ENCODE measurements at regions not wholly inside any gene's neighbourhood (a gene's known extent, or its start where the extent isn't known, plus 50 kb on each side); places are given as distances from the start of the nearest gene placed in this dataset.

- Histone ChIP-seq H2AFZ (ENCODE audit: low read length) (no peak overlapping the region), H3K4me1 (ENCODE audit: insufficient read depth, low read length) (no peaks in the 10 kb centered on the region), H3K9me3 (ENCODE audit: control insufficient read depth, low read depth, low read length) (no peaks in the 10 kb centered on the region), H3K27ac (ENCODE audit: insufficient read length, low read depth, low read length) (no peak overlapping the region), H3K23ac (ENCODE audit: insufficient read length, low read depth, low read length) (no peak overlapping the region), H3K23me2 (ENCODE audit: insufficient read length, low read depth, low read length, poor library complexity, severe bottlenecking) (no peaks in the 10 kb centered on the region), H3K56ac (ENCODE audit: insufficient read length, low read depth, low read length) (no peak overlapping the region), H4K5ac (ENCODE audit: insufficient read length, low read depth, low read length) (no peak overlapping the region), H2BK20ac (ENCODE audit: low read depth, low read length, poor library complexity, severe bottlenecking) (no peak overlapping the region), H3K14ac (ENCODE audit: insufficient read depth, low read length) (no peak overlapping the region), H3K4me2 (ENCODE audit: insufficient read depth, insufficient read length, low read length) (no peak overlapping the region), H3K79me1 (ENCODE audit: insufficient read depth, low read depth, low read length, poor library complexity, severe bottlenecking) (no peaks in the 10 kb centered on the region), H3K27me3 (ENCODE audit: insufficient read depth, low read length) (no peaks in the 10 kb centered on the region), H4K8ac (replicated peaks; ENCODE audit: insufficient read length, low read depth, low read length) (no peak overlapping the region), H2BK5ac (ENCODE audit: insufficient read length, low read length) (no peak overlapping the region), H2BK120ac (ENCODE audit: low read depth, low read length, poor library complexity, severe bottlenecking) (no peak overlapping the region), H3K9ac (ENCODE audit: extremely low read depth, insufficient read length, low read length) (no peak overlapping the region), H3K79me2 (ENCODE audit: insufficient read depth, low read length) (no peaks in the 10 kb centered on the region), H3K18ac (ENCODE audit: insufficient read length, low read depth, low read length) (no peak overlapping the region), H4K91ac (ENCODE audit: insufficient read length, low read depth, low read length) (no peak overlapping the region), H2AK5ac (ENCODE audit: insufficient read length, low read length) (no peak overlapping the region), H2BK12ac (ENCODE audit: insufficient read length, low read depth, low read length) (no peak overlapping the region), H3T11ph (ENCODE audit: low read length) (no peak overlapping the region), H3K4ac (ENCODE audit: low read depth, low read length) (no peak overlapping the region), H4K20me1 (ENCODE audit: control insufficient read depth, insufficient read depth, insufficient read length) (no peaks in the 10 kb centered on the region), H2BK15ac (ENCODE audit: low read depth, low read length) (no peak overlapping the region)
- peaks cover 0 to 4% of the 10 kb centered on the region in 2 experiments; a peak in 1 of 5 replicates for H3K9me3 Mint-ChIP-seq
- WGBS (ENCODE audit: extremely low coverage, insufficient read length, low lambda C conversion rate), result no CpG with 5 or more reads among the region's 10 CpGs
- no peaks in the 10 kb centered on the region; a peak in 1 of 7 replicates for H3K36me3 Mint-ChIP-seq (ENCODE audit: insufficient read depth in 1 of 3, low read depth in 3 of 3)
- no peak for DNase-seq
- no peaks in the 10 kb centered on the region for H3K27me3 Mint-ChIP-seq (ENCODE audit: low read depth)
- no peak overlapping the region for H3K27ac Mint-ChIP-seq
- H3K4me3 Mint-ChIP-seq, result no peak overlapping the region
- H3K4me1 Mint-ChIP-seq, result peaks cover 14 to 15% of the 10 kb centered on the region in 2 experiments
- TF ChIP-seq, protein P1, sequence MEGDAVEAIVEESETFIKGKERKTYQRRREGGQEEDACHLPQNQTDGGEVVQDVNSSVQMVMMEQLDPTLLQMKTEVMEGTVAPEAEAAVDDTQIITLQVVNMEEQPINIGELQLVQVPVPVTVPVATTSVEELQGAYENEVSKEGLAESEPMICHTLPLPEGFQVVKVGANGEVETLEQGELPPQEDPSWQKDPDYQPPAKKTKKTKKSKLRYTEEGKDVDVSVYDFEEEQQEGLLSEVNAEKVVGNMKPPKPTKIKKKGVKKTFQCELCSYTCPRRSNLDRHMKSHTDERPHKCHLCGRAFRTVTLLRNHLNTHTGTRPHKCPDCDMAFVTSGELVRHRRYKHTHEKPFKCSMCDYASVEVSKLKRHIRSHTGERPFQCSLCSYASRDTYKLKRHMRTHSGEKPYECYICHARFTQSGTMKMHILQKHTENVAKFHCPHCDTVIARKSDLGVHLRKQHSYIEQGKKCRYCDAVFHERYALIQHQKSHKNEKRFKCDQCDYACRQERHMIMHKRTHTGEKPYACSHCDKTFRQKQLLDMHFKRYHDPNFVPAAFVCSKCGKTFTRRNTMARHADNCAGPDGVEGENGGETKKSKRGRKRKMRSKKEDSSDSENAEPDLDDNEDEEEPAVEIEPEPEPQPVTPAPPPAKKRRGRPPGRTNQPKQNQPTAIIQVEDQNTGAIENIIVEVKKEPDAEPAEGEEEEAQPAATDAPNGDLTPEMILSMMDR (conservative IDR thresholded peaks at IDR 0.05), result no peak
These were observed 100.4 kb upstream of the RND3 start for GRCh38 chr2:150587547-150588505.

Measured in H9 (cell line).